Sciatic nerve (tissue), 2 donors: ENCODE measurements at regions not wholly inside any gene's neighbourhood (a gene's known extent, or its start where the extent isn't known, plus 50 kb on each side); places are given as distances from the start of the nearest gene placed in this dataset.

Source experiments
- ATAC-seq: fragments of 200-7000 bp; cut with Tn5 transposase; one replicate; pipeline ENCODE4 v1.9.1; 2020; ENCODE audit warnings: mild to moderate bottlenecking, moderate library complexity
- DNase-seq: peaks from one replicate; pipeline ENCODE4 v3.0.0-alpha.2; 2020; ENCODE audit warnings: low spot score
- intact Hi-C: fragments of 100-400 bp; cut with DNase I; formaldehyde crosslinking; loops from one replicate; pipeline ENCODE4 v1.14.2; 2022
- donor health status: DM: no; HTN: no; CAD: no.
- donor health status: DM: no; HTN: no; CAD: no.

GRCh38 chrX:124274438-124275181 is 57.9 kb upstream of the TEX13D start:
- intact Hi-C loops: no loop called here
- ATAC-seq (peak; percentile 89), DNase-seq (no peak)

GRCh38 chrX:124275182-124275894 is 57.1 kb upstream of the TEX13D start:
- no peak for DNase-seq
- ATAC-seq: no peak
- intact Hi-C loops: no loop called here

GRCh38 chrX:124280294-124280902 is 52.1 kb upstream of the TEX13D start:
- no peak for DNase-seq
- intact Hi-C loops: no loop called here
- no peak for ATAC-seq

- DNase-seq (no peak), ATAC-seq (no peak)
- intact Hi-C loops: no loop called here
These were observed 49.9 kb upstream of the TEX13D start for GRCh38 chrX:124282580-124282979.
